NCI-H774 (cell line): ENCODE measurements at regions not wholly inside any gene's neighbourhood (a gene's known extent, or its start where the extent isn't known, plus 50 kb on each side); places are given as distances from the start of the nearest gene placed in this dataset.

ENCODE experiments used
- DNase-seq: peaks from one replicate; lab custom pipeline; 2025; lab: John Stamatoyannopoulos, UW

DNA sequence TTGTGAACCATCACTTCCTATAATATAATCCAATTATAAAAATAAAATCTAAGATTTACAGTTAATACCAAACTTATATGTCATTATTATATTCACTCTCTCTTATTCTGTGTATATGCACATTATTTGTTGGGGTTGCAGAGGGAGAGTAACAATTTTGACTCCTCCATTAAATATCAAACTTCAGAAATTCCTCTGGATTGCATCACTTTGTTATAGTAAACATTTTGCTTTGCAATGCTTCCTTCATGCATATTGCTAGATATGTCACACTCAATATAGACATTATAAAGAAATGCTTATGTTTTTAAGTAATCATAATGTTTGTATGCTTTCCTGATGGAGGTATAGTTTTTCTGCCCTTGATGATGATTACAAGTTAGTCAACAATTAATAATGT is 999.0 kb upstream of the ADGRL2 start:
- no peak for DNase-seq

DNA sequence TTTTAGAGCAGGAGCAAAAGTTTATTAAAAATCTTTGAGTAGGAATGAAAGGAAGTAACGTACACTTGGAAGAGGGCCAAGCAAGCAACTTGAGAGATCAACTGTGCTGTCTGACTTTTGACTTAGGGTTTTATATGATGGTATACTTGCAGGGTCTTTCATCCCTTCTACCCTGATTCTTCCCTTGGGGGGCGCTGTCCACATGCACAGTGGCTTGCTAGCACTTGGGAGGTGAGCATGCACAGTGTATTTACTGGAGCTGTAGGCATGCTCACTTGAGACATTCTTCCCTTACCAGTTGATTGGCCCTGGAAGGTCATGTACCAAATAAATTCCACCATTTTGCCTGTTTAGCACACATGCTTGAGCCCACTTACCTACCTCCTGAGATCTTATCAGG is 1001.3 kb upstream of the ADGRL2 start:
- DNase-seq = no peak

DNA sequence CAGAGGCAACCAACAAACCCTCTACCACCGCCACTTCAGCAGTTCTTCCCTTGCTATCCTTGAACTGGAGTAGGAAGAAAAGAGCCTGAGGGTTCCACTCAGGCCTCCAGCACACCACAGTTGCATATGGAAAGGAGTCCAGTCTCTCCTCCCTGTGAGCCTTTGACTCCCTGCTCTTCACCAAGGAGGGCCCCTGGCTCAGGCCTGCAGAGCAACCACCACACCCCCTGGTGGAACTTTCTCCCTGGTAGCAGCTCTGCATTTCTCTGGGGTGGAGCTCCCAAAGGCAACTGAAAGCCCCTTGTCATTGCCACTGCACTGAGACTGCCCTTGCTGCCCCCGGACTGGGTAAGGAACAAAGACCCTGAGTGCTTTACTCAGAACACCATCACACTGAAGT is 1021.5 kb upstream of the ADGRL2 start:
- DNase-seq = no peak

DNA sequence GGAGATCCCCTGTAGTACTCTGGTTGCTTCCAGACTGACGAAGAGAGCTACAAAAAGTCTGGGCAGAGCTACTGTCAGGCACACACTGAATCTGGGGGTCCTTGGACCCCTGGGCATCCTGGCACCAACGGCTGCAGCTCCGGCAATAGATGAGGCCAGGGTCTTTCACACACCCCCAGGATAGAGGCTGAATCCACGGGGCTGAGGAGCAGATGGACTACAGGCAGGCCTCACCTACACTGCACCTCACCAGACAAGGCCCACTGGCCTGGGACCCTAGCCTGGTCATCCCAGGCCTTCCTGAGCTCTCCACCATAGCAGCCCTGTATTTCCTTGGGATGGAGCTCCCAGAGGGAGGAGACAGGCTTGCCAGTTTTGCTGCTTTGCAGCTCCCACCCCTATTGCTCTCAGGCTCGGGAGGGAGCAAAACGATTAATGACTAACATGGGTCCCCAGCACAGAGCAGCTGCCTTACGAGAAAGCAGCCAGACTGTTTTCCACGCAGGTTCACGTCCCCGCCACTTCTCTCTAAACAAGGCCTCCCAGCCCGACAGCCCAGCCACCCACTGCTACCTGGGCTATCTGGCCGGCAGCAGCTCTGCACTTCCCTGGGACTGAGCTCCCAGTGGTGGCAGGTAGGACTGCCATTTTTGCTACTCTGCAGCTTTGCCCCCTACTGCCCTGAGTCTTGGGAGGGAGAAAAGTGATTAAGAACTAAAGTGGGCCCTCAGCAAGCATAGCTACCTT is 1022.5 kb upstream of the ADGRL2 start:
- no peak for DNase-seq

DNA sequence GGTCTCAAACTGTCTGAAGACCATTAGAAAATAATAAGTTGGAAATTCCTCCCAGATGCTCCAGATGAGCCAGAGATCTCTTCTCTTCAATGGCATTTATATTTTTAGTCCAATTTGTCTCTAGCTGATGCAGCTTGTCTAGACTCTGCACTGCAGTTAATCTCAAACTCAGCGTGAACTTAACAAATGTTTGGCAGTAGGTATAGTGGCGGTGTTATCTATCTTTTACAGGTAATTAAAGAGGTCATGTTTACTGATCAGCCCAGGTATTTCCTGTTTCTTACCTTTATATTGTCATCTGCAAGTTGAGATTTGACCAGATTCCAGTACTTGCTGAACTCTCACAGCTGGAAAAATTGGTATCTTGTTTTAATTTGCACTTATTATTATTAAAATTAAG is 1024.5 kb upstream of the ADGRL2 start:
- DNase-seq = no peak

DNA sequence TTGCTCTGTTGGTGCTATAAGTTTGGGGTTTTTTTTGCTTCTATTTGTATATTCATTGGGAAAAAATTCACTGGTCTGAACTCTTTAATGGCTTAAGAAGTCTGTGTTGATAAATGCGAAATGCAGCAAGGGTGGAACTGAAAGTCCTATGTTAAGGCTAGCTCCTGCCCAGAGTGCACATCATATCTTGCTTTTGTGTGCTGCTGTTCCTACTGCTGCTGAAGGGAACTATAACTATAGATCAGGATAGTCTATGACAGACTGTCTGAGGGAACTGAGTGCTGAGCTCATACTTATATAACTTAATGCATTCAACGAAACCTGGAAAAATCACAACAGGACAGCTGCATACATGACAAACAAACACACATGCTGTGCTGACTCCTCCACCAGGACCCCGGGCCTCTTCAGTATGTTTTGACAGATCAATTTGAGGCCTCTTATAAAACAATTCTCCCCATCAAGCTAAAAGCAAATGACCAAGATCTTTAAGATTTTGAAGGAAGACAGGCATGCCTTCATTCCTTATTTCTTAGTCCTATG is 1031.5 kb upstream of the ADGRL2 start:
- no peak for DNase-seq

DNA sequence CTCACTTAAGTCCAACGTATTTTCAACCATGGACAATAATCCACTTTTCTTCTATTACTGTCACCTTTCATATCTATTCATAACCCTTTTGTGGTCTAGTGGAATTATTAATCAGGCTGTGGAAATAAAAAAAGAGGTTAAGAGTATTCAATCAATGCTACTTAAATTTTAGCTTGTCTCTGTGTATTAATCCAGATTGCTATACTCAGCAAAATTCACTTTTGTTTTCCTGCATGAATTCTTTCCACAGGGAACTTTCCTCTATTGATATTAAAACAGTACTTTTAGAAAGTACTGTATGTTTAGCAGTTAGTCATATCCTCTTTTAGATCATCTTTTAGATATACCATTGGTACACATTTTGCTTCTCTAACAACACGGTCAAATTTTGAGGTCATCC is 1033.0 kb upstream of the ADGRL2 start:
- DNase-seq = no peak

DNA sequence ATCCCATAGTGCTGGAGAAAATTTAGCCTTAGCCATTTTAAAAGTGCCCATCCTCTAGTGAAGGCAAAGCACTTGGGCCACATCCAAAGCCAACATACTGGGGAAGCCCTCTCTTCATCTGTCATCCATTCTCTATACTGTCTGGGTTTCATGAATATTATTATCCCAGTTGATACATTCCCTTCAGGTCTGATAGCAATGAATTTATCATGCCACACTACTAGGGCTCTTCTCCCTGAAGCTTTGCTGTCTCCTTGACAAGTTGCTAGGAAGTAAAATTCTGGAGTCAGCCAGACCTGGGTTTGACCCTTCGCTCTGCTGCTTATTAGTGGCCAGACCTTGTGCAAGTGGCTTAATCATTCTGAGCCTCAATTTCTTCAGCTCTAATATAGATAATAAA is 1041.4 kb upstream of the ADGRL2 start:
- DNase-seq = no peak

DNA sequence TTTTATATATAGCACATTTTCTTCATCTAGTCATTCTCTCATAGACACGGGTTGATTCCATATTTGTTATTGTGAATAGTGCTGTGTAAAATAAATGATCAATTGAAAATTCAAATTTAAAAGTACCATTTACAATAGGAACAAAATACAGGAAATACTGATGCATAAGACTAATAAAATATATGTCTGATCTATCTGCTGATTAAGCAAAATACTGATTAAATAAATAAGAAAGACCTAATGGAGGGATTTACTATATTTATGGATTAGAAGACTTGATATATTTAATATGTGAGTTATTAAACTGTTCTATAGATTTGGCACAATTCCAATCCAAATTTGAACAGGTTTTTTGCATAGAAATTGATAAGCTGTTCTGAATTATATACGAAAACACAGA is 1044.8 kb upstream of the ADGRL2 start:
- no peak for DNase-seq

DNA sequence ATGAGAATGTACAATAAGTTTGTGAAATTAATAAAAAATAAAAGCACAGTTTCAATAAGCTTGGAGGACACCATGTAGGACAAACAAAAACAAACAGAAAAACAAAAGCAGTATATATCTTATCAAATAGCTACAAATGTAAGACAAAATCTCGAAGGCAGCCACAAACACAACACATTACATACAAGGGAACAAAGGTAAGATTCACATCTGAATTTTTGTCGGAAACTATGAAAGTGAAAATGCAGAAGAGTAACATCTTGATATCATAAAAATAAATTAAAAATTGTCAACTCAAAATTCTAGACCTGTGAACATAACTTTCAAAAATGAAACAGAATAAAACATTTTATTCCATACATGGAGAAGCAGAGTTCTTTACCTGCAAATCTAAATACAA is 1049.5 kb upstream of the ADGRL2 start:
- no peak for DNase-seq

DNA sequence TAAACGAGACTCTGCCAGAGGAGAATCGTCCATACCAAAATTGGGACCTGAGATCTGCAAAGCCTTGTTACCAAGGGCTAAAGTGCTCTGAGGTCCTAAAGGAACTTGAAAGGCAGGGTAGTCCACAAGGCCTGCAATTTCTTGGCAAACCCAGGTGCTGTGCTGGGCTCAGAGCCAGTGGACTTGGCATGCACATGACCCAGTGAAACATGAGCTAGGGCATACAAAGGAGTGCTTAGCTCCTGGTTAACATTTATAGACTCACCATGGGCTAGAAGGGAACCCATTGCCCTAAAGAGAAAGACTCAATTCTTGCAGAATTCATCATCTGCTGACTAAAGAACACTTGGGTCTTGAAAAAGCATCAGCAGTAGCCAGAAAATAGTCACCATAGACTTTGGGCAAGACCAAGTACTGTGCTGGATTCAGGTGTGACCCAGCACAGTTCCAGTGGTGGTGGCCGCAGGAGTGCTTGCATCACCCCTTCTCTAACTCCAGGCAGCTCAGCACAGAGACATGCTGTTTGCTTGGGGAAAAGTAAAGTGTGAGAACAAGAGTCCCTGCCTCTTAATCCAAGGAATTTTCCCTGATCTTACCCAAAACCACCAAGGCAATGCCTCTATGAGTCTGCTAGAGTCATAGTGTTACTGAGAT is 1069.4 kb upstream of the ADGRL2 start:
- DNase-seq = no peak

DNA sequence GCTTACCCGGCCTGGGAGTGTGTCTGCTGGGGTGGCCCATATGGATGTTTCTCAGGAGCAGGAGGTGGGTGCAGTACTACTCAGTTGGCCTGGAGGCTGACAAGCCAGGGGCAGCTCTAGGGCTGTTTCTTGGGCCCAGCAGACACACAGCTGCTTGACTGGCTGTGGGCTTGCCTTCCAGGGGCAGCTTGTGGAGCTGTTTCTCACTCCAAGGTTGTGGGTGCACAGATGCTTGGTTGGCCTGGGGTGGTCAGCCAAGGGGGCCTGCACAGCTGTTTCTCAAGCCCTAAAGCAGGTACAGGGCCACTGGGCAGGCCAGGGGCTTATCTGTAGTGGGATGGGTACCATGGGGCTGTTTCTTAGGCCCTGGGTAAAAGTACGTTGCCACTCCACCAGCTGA is 1078.1 kb upstream of the ADGRL2 start:
- DNase-seq = no peak

DNA sequence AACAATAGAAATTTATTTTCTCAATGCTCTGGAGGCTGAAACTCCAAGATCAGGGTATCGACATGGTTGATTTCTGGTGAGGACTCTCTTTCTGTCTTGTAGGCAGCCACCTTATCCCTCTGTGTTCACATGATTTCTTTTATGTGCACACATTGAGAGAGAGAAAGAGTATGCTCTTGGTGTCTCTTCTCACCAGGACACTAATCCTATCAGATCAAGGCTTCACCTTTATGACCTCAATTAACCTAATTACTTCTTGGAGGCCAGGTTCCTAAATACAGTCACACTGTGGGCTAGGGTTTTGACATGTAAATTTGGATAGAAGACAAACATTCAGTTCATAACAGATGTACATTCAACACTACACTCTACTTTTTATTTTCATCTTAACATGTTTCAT is 1094.2 kb upstream of the ADGRL2 start:
- DNase-seq = no peak

DNA sequence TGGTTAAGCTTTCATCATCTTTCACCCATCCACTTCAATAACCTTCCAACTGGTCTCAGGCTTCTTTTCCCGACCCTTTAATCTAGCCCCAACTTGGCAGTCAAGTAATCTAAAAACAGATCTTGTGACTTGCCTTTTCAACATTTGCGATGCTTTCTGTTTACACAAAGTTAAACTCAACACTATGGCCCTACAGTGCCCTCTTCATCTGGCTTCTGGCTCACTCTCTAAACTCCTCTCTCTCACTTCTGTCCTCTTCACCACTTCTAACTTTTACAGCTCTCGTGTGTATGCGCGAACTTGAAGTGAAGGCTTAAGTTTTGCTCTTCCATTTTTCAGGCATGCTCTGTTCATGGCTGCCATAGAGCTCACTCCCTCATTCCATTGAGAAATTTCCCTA is 1122.3 kb upstream of the ADGRL2 start:
- no peak for DNase-seq

DNA sequence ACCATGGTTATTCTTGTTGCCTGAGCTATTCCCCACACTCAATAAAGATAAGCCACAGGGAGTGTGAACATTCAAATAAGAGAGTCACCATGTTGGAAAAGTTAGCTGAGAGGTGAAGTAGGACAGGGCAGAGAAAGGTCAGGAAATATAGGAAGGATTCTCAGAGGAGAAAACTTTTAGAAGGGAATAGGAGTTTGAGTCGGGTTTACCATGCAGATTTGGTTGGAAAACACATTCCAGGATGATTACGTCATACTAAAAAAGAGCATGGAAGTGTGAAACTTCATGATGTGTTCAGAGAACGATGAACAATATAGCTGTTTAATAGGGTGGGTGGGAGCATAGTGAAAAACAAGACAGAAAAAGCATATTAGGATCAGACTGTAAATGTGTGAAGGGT is 1125.3 kb upstream of the ADGRL2 start:
- no peak for DNase-seq

DNA sequence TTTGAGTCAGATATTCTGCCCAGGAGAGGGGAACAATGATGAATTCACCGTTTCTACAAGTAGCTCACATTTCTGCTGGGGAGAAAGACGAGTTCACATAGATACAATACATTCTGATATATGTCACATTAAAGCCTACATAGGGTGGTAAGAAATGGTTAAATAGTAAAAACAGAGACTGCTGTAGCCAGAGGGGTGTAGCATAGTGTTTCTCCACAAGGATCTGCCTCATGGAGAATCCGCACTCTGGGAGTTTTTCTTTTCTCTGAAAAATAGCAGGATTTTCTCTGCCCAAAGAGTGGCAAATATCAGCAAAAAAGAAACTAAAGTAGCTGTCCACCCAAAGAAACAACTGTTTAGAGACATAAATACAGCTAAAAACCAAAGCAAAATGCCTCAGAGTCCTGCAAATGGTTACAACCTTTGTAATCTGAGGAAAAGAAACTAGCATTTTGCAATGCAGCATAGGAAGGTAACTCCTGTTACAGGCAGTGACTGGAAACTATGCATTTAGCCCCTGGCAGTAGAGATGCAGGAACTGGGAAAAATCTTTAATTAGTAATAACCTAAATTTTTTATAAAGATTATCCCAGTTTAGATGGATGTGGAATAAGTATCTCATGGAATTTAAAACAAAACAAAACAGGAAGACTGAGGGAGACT is 1126.7 kb upstream of the ADGRL2 start:
- DNase-seq = no peak

DNA sequence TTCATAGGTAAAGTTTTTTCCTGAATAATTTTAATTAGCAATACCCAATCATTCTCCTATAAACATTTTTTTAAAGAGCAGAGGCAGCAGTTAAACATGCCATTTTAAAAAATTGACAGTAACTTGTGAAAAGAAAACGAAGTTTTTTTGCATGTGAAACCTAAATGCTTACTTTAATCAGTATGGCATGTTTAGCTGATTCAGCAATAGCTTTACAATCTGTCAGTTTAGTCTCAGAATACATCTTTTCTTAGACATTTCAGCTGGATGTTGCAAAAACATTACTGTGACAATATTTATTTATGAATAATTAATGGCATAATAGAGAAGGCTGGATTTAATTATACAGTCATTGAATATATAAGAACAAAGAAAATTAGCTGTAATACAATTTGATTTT is 1132.4 kb upstream of the ADGRL2 start:
- no peak for DNase-seq

DNA sequence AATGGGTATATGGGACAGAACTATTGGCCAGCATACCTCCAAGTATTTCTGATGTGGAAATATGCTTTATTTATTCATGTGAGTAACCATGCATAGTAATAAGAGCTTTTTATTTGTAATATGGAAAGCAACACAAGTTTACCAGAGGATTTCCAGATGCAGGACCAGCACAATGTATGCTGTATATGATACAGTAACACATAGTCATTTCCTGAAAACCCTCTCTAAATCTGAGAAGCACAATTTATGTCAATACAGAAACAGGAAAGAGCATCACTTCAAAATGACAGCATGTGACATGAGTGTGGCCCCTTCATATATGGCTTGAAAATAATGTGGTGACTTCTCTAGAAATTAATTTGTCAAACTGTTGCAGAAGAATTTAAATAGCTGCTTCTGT is 1134.7 kb upstream of the ADGRL2 start:
- DNase-seq = no peak

DNA sequence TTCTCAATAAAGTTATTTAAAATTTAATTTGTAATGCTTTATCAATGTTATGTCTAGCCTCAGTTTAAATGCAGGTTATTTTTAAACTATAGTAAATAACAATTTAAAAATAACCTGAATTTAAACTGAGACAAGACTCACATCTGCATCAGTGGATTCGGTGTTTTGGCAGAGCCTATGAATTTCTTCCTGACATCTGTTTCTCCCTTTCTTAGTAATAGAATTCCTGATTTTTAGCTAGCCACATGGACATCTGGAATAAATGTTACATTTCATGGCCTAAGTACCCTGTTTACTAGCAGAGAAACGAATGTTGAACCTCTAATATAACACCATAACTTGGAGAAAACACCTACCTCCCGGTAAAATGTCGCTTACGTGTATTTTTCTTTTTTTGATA is 1141.6 kb upstream of the ADGRL2 start:
- DNase-seq = no peak

DNA sequence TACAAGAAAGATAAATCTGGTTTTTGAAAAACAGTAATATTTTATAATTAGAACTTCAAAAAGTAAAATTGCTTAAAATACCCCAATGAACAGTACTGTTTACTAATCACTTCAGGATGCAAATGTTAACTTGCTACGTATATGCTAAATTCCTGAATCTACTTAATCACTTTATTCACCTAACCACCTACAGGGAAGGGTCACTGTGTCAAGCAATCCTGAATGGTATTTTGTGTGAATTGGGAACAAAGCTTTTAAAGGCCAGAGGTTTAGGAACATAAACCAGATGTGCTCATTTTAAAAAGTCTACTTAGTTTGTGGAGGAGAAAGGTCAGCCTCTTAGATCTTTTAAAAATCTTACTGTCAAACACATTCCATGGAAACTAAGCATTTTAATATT is 1143.0 kb upstream of the ADGRL2 start:
- DNase-seq = no peak

DNA sequence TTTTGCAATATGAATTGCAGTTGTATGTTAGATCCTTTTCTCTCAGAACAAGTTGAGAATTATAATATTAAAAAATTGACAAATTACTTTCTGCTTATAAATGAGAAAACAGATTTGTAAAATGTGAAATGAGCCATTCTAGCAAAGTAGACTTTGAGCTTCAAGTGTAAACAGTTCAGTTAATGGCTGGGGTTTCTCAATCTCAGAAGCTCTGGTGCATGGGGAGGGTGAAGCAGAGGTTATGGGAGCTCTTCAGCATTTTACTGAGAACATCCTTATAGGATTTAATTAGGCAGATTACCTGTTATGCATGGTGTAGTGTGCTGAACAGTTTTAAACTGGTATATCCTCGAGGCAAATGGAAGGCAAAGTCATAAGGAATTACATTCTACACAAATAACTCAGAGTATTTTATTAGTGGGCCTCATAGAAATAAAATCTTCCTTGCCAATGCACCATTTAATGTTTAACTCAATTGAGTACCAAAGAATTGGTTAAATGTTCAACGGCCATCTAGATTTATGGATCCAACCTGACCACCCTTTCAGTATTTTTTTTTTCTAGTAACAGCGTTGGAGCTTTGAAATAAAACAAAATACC is 1143.6 kb upstream of the ADGRL2 start:
- no peak for DNase-seq

DNA sequence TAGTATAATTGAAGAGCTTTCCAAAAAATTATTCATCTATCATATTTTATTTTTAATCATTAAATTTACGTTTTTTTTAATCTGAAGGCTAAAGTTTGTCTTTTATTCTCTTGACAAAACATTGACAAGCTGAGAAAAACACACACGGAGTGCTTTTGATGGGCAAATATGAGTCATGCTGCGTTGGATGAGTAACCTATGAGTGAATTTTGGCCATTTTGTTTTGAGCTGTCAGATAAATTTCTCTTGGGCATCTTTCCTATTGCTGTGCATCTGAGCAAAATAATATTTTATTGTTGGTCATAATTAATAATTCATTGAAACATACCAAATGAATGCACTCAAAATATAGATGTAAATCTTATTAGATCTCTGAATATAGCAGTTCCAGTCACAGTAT is 1144.1 kb upstream of the ADGRL2 start:
- DNase-seq = no peak
